Inferior parietal cortex (tissue), 1 donor: ENCODE measurements at regions not wholly inside any gene's neighbourhood (a gene's known extent, or its start where the extent isn't known, plus 50 kb on each side); places are given as distances from the start of the nearest gene placed in this dataset.

Experiments used
- DNase-seq: peaks from one replicate; pipeline ENCODE4 v3.0.0-alpha.2; 2016; ENCODE audit errors: extremely low spot score

- no peak for DNase-seq
Measured at GRCh38 chr4:52288212-52288855, 237.2 kb downstream of the SPATA18 start.

DNA sequence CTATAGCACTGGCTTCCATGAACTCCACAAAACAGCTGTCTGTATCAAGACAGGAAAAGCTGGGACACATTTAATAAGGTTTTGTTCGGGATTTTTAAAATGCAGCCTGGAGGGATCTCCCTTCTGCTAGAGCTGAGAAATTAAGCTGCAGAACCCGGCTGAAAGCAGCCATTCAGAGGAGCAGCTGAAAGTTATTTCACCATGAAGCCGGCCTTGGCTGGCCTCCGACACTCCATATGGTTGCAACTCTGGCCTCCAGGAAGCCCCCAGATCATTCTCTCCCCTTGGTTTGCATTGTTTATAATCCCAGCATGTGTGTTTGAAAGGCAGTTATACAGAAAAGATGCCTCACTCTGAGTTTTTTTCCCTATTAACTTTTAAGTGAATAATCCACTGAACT, 239.4 kb downstream of the SPATA18 start:
- DNase-seq = no peak

DNA sequence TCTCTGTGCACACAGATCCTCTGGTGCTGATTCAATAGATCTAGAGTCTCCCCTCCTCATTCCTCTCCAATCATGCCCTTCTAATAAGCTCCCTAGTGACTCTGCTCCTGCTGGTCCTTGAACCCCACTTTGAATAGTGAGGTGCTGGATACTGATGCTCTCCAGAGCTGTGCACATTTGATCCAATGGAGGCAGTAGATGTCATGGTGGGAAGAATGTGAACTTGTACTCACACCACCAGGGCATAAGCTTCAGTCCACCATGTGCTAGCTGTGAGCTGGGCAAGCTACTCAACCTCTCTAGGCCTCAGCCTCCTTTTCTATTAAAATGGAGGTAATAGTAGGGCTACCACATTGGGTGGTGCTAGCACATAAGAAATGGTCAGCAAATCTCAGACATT, 241.1 kb downstream of the SPATA18 start:
- DNase-seq = no peak

DNA sequence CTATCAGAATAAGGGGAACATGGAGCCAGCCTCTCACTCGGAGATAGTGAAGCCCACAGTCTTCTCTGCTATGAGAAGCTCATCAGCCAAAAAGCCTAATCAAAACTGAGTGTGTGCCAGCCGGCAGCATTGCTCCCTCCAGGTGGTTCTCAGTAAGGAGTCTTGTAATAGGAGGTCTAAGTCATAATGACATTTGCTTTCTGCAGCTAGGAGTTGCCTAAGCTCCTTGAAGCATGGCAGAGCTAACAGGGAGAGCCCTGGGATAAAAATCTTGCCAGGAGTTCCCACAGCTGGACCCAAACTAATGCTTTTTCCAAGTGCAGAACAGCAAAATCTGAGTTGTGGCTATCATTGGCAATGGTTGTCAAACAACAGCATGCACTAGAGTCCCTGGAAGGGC, 245.2 kb downstream of the SPATA18 start:
- no peak for DNase-seq

- no peak for DNase-seq
Measured at GRCh38 chr4:52298444-52298843, 247.3 kb downstream of the SPATA18 start.

GRCh38 chr4:52299120-52299519, 248.0 kb downstream of the SPATA18 start:
- DNase-seq = no peak

- no peak for DNase-seq
Measured at GRCh38 chr4:52311464-52312125, 260.5 kb downstream of the SPATA18 start.

- no peak for DNase-seq
Measured at GRCh38 chr4:52312722-52313121, 261.6 kb downstream of the SPATA18 start.

- DNase-seq = no peak
Measured at GRCh38 chr4:52317361-52317879, 266.3 kb downstream of the SPATA18 start.

- DNase-seq = no peak
Measured at GRCh38 chr4:52317981-52318380, 266.9 kb downstream of the SPATA18 start.

GRCh38 chr4:52329894-52330293, 278.8 kb downstream of the SPATA18 start:
- DNase-seq = no peak

- DNase-seq = no peak
Measured at GRCh38 chr4:52343595-52343994, 292.5 kb downstream of the SPATA18 start.

DNA sequence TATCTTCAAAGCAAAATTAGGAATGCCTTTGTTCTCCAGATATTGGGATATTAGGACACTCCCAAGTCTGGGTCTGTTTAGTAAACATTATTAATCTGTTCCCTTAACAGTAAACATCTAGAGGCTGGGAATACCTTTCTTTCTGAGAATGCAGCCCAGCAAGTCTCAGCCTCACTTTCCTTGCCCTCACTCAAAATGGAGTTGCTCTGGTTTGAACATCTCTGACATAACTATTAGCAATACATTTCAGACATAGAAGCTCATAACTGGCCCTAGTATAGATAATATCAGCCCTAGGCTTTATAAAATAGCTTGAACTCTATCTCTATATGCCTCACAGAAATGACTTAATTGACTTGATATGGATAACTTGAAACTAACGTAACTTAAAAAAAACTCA, 299.8 kb downstream of the SPATA18 start:
- DNase-seq = no peak

GRCh38 chr4:52358366-52358765, 300.7 kb downstream of the USP46 start:
- DNase-seq = no peak

DNA sequence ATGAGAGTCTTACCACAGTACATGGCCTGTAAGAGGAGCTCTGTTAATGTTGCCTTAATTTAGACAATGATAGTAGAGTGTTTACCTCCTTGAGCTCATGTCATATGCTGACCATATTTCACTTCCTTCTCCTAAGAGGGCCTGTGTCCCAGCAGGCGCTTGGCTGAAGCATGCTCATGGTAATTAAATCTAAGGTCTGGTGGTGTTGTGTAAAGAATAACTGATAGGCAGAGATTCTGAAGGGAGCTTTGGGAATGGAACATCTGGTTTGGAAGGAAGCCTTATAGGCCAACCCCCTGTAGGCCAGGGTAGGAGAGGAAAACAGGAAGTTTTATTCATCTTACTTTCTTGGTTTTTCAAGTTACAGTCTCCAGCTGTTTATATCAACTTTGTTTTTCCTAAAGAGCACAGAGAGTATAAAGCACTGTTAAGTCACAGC, 300.2 kb downstream of the USP46 start:
- DNase-seq = no peak

GRCh38 chr4:52366191-52366590, 292.9 kb downstream of the USP46 start:
- DNase-seq = no peak

DNA sequence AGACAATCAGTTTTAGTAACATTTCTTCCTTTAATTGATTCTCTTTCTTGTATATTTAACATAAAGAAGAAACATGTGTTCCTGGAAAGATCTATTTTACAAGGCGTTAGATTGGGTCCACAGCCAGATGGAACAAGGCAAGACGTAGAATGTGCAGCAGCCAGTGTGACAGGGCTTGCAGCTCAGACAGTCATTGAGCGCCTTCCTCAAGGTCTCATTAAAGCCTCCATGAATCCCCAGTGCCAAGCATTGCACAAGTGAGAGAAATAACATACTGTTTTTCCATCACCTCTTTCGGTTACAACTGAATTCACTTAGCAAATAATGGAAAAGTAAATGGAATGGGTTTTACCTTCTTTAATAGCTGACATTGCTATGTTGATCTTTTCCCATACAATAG, 292.5 kb downstream of the USP46 start:
- no peak for DNase-seq

GRCh38 chr4:52367282-52367830, 291.7 kb downstream of the USP46 start:
- no peak for DNase-seq

- DNase-seq = no peak
Measured at GRCh38 chr4:52368895-52369294, 290.2 kb downstream of the USP46 start.

DNA sequence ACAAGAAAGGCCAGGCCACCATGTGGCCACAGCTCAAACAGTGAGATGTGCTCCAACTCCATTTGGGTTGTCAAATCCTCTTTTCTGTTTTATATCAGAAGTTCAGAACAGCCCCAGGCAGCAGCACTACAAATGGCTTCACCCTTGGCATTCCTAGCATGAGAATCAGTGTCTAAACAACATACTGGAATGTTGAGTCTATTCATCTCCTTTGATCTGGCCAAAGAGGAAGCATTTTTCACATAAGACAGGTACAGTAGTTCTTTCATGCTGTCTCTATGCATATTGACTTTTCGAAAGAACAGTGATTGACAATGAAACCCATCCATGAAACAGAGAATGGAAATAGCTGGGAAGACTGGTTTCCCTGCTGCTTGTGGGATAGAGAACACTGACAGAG, 289.5 kb downstream of the USP46 start:
- no peak for DNase-seq

GRCh38 chr4:52370576-52370975, 288.5 kb downstream of the USP46 start:
- no peak for DNase-seq

DNA sequence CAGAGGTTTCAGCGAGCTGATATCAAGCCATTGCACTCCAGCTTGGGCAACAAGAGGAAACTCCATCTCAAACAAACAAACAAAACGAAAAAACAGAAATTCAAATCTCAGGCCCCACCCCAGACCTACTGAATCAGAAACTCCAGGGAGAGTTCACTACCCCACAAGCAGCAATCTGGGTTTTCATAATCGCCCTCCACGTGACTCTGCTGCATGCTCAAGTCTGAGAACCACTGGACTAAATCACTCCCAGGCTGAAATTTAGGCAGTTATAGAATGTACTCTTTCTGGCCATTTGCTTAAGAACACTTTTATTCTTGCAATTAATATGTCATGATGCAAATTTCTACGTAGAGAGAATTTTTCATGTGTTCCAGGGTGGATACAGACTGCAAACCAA, 287.3 kb downstream of the USP46 start:
- DNase-seq = no peak

- DNase-seq = no peak
Measured at GRCh38 chr4:52372269-52372668, 286.8 kb downstream of the USP46 start.
